GM23338 (cell line): ENCODE measurements at regions not wholly inside any gene's neighbourhood (a gene's known extent, or its start where the extent isn't known, plus 50 kb on each side); places are given as distances from the start of the nearest gene placed in this dataset.

Source experiments
- ATAC-seq: fragments of 200-7000 bp; cut with Tn5 transposase; 3 replicates; pipeline ENCODE4 v1.9.1; 2020
- DNase-seq: peaks from one replicate; pipeline ENCODE4 v3.0.0-alpha.2; 2015; ENCODE audit warnings: low spot score
- H2AFZ ChIP-seq: fragments of 200-600 bp; sonication (generic); 2 replicates; pipeline ENCODE4 v1.8.0; 2016; ENCODE audit warnings: antibody characterized with exemption, mild to moderate bottlenecking, moderate library complexity
- H3F3A ChIP-seq: fragments of 200-600 bp; sonication (generic); replicated peaks from 2 replicates; pipeline ENCODE4 v1.8.0; 2017; ENCODE audit warnings: antibody characterized with exemption, mixed run types, low read depth
- H3K27ac ChIP-seq: fragments of 200-600 bp; sonication (generic); 2 replicates; pipeline ENCODE4 v1.6.1; 2016; ENCODE audit warnings: low read depth
- H3K27me3 ChIP-seq: fragments of 200-600 bp; sonication (generic); 2 replicates; pipeline ENCODE4 v1.8.0; 2016; ENCODE audit warnings: mild to moderate bottlenecking, mixed run types, moderate library complexity; ENCODE audit not compliant: insufficient read depth
- H3K36me3 ChIP-seq: fragments of 200-600 bp; sonication (generic); 2 replicates; pipeline ENCODE4 v1.8.0; 2016; ENCODE audit warnings: mild to moderate bottlenecking; ENCODE audit not compliant: insufficient read depth
- H3K4me1 ChIP-seq: fragments of 200-600 bp; sonication (generic); 2 replicates; pipeline ENCODE4 v1.8.0; 2016; ENCODE audit warnings: mild to moderate bottlenecking, moderate library complexity; ENCODE audit not compliant: insufficient read depth
- H3K4me2 ChIP-seq: fragments of 200-600 bp; sonication (generic); 2 replicates; pipeline ENCODE4 v1.7.1; 2017; ENCODE audit warnings: mixed run types
- H3K4me3 ChIP-seq: fragments of 200-600 bp; sonication (generic); 2 replicates; pipeline ENCODE4 v1.6.1; 2016; ENCODE audit warnings: mixed run types
- H3K79me2 ChIP-seq: fragments of 200-600 bp; sonication (generic); replicated peaks from 2 replicates; pipeline ENCODE4 v1.8.0; 2017; ENCODE audit warnings: mild to moderate bottlenecking; ENCODE audit not compliant: insufficient read depth
- H3K9me2 ChIP-seq: fragments of 200-600 bp; sonication (generic); 2 replicates; pipeline ENCODE4 v1.8.0; 2017; ENCODE audit not compliant: insufficient read depth
- H4K20me1 ChIP-seq: fragments of 200-600 bp; sonication (generic); replicated peaks from 2 replicates; pipeline ENCODE4 v1.8.0; 2017; ENCODE audit warnings: mild to moderate bottlenecking; ENCODE audit not compliant: insufficient read depth
- H3K27ac Mint-ChIP-seq: 2 replicates; pipeline ENCODE4 v1.8.0; 2020; ENCODE audit warnings: inconsistent platforms, mild to moderate bottlenecking, moderate library complexity, mixed read lengths
- H3K27me3 Mint-ChIP-seq: 3 replicates; pipeline ENCODE4 v1.8.0; 2022; ENCODE audit warnings: low read depth, mild to moderate bottlenecking, moderate library complexity, mixed read lengths, inconsistent platforms; ENCODE audit not compliant: insufficient read depth, poor library complexity
- H3K36me3 Mint-ChIP-seq: 3 replicates; pipeline ENCODE4 v1.8.0; 2021; ENCODE audit warnings: low read depth, mild to moderate bottlenecking, inconsistent platforms, moderate library complexity, mixed read lengths
- H3K4me1 Mint-ChIP-seq: 3 replicates; pipeline ENCODE4 v1.8.0; 2020; ENCODE audit warnings: mild to moderate bottlenecking, inconsistent platforms, mixed read lengths
- H3K4me3 Mint-ChIP-seq: 3 replicates; pipeline ENCODE4 v1.8.0; 2021; ENCODE audit warnings: moderate library complexity, mild to moderate bottlenecking, inconsistent platforms, mixed read lengths
- H3K9me3 Mint-ChIP-seq: 3 replicates; pipeline ENCODE4 v1.8.0; 2020; ENCODE audit warnings: moderate library complexity, mild to moderate bottlenecking, inconsistent platforms, mixed read lengths
- CREB1 ChIP-seq: fragments of 250-450 bp; sonication (Bioruptor Pico); IDR thresholded peaks from 2 replicates; pipeline ENCODE4 v1.5.0; 2020; ENCODE audit warnings: low read depth, mild to moderate bottlenecking, moderate library complexity
- ETS1 ChIP-seq: IDR thresholded peaks from 2 replicates; pipeline ENCODE4 v1.6.1; 2016; ENCODE audit warnings: antibody characterized with exemption
- EZH2 ChIP-seq: fragments of 200-600 bp; sonication (generic); IDR thresholded peaks from one replicate; pipeline ENCODE4 v1.8.0; 2017; ENCODE audit warnings: antibody characterized with exemption, mild to moderate bottlenecking, low read depth; ENCODE audit not compliant: unreplicated experiment
- EZH2phosphoT487 ChIP-seq: fragments of 200-600 bp; sonication (generic); IDR thresholded peaks from one replicate; pipeline ENCODE4 v1.8.1; 2018; ENCODE audit warnings: antibody characterized with exemption; ENCODE audit not compliant: unreplicated experiment
- JUNB ChIP-seq: IDR thresholded peaks from one replicate; pipeline ENCODE4 v1.6.1; 2016; ENCODE audit warnings: antibody characterized with exemption; ENCODE audit not compliant: unreplicated experiment
- NANOG ChIP-seq: IDR thresholded peaks from 2 replicates; pipeline ENCODE4 v1.6.1; 2016; ENCODE audit warnings: antibody characterized with exemption, borderline replicate concordance
- POLR2AphosphoS5 ChIP-seq: IDR thresholded peaks from 2 replicates; pipeline ENCODE4 v1.6.1; 2016; ENCODE audit warnings: antibody characterized with exemption, low read depth
- STAT1 ChIP-seq: IDR thresholded peaks from one replicate; pipeline ENCODE4 v1.6.1; 2016; ENCODE audit warnings: antibody characterized with exemption; ENCODE audit not compliant: unreplicated experiment
- ZNF114 ChIP-seq: fragments of 250-450 bp; sonication (Bioruptor Pico); IDR thresholded peaks from 2 replicates; pipeline ENCODE4 v1.5.0; 2020; ENCODE audit warnings: mild to moderate bottlenecking, moderate library complexity
- ZNF331 ChIP-seq: fragments of 250-450 bp; sonication (Bioruptor Pico); IDR thresholded peaks from 2 replicates; pipeline ENCODE4 v1.5.0; 2020; ENCODE audit warnings: low read depth, mild to moderate bottlenecking, moderate library complexity
- ZNF462 ChIP-seq: fragments of 250-450 bp; sonication (Bioruptor Pico); IDR thresholded peaks from 2 replicates; pipeline ENCODE4 v1.5.0; 2020; ENCODE audit warnings: mild to moderate bottlenecking, moderate library complexity
- TF ChIP-seq, protein P1 (sequence below): IDR thresholded peaks from one replicate; pipeline ENCODE4 v1.6.1; 2018; ENCODE audit warnings: antibody characterized with exemption; ENCODE audit not compliant: unreplicated experiment
- TF ChIP-seq, protein P2 (sequence below), 2 experiments: fragments of 200-600 bp in 1 of 2; sonication (generic) in 1 of 2; conservative IDR thresholded peaks; 2 replicates each; pipeline versions ENCODE4 v1.5.1 to v1.6.1; 2016 to 2017; ENCODE audit warnings: antibody characterized with exemption in 2 of 2, low read depth in 2 of 2, mild to moderate bottlenecking in 2 of 2, moderate library complexity in 1 of 2

- DNase-seq = no peak
- H3K4me1 Mint-ChIP-seq = peaks cover 7% of the 10 kb centered on the region; the same call in 2 of the 3 replicates
- Histone ChIP-seq H3K4me3 (no peak overlapping the region), H3K79me2 (no peaks in the 10 kb centered on the region), H4K20me1 (no peaks in the 10 kb centered on the region), H3K27me3 (no peaks in the 10 kb centered on the region), H2AFZ (0 out of 2 replicates have a peak overlapping the region, but pooled peaks have one; percentile 10), H3K36me3 (no peaks in the 10 kb centered on the region), H3F3A (no peaks in the 10 kb centered on the region), H3K4me2 (no peak overlapping the region), H3K4me1 (peaks cover 1% of the 10 kb centered on the region; the same call in 1 of the 2 replicates), H3K9me2 (no peaks in the 10 kb centered on the region), H3K27ac (no peak overlapping the region)
- no peak overlapping the region for H3K4me3 Mint-ChIP-seq
- no peak for TF ChIP-seq ETS1
- TF ChIP-seq STAT1 = no peak
- no peak for TF ChIP-seq EZH2phosphoT487
- TF ChIP-seq ZNF114 (CRISPR knock-in tag) = no peak
- TF ChIP-seq CREB1 = no peak
- TF ChIP-seq JUNB = no peak
- TF ChIP-seq, protein P1, sequence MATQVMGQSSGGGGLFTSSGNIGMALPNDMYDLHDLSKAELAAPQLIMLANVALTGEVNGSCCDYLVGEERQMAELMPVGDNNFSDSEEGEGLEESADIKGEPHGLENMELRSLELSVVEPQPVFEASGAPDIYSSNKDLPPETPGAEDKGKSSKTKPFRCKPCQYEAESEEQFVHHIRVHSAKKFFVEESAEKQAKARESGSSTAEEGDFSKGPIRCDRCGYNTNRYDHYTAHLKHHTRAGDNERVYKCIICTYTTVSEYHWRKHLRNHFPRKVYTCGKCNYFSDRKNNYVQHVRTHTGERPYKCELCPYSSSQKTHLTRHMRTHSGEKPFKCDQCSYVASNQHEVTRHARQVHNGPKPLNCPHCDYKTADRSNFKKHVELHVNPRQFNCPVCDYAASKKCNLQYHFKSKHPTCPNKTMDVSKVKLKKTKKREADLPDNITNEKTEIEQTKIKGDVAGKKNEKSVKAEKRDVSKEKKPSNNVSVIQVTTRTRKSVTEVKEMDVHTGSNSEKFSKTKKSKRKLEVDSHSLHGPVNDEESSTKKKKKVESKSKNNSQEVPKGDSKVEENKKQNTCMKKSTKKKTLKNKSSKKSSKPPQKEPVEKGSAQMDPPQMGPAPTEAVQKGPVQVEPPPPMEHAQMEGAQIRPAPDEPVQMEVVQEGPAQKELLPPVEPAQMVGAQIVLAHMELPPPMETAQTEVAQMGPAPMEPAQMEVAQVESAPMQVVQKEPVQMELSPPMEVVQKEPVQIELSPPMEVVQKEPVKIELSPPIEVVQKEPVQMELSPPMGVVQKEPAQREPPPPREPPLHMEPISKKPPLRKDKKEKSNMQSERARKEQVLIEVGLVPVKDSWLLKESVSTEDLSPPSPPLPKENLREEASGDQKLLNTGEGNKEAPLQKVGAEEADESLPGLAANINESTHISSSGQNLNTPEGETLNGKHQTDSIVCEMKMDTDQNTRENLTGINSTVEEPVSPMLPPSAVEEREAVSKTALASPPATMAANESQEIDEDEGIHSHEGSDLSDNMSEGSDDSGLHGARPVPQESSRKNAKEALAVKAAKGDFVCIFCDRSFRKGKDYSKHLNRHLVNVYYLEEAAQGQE = no peak
- TF ChIP-seq EZH2 = no peak
- no peak for TF ChIP-seq NANOG
- TF ChIP-seq ZNF462 (CRISPR knock-in tag) = no peak
- no peak for TF ChIP-seq ZNF331 (CRISPR knock-in tag)
- no peak for TF ChIP-seq POLR2AphosphoS5
- TF ChIP-seq, protein P2, sequence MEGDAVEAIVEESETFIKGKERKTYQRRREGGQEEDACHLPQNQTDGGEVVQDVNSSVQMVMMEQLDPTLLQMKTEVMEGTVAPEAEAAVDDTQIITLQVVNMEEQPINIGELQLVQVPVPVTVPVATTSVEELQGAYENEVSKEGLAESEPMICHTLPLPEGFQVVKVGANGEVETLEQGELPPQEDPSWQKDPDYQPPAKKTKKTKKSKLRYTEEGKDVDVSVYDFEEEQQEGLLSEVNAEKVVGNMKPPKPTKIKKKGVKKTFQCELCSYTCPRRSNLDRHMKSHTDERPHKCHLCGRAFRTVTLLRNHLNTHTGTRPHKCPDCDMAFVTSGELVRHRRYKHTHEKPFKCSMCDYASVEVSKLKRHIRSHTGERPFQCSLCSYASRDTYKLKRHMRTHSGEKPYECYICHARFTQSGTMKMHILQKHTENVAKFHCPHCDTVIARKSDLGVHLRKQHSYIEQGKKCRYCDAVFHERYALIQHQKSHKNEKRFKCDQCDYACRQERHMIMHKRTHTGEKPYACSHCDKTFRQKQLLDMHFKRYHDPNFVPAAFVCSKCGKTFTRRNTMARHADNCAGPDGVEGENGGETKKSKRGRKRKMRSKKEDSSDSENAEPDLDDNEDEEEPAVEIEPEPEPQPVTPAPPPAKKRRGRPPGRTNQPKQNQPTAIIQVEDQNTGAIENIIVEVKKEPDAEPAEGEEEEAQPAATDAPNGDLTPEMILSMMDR (conservative IDR thresholded peaks at IDR 0.05; ENCODE audit: low read depth in 2 of 2) = no peak
- ATAC-seq = no peak
- H3K9me3 Mint-ChIP-seq = no peaks in the 10 kb centered on the region; the same call in 2 of the 3 replicates
- peaks cover 1% of the 10 kb centered on the region for H3K27me3 Mint-ChIP-seq
- H3K27ac Mint-ChIP-seq = no peak overlapping the region
- H3K36me3 Mint-ChIP-seq = no peaks in the 10 kb centered on the region
These were observed 459.1 kb upstream of the BCHE start for GRCh38 chr3:166296179-166296783.
